Stimulated activated CD8-positive, alpha-beta memory T cell treated with anti-CD3 and anti-CD28 coated beads, Interleukin-4, amount 100 ng/mL, for 24 hours (primary cell): ENCODE measurements at regions not wholly inside any gene's neighbourhood (a gene's known extent, or its start where the extent isn't known, plus 50 kb on each side); places are given as distances from the start of the nearest gene placed in this dataset.

Experiments
- DNase-seq: peaks from one replicate; pipeline ENCODE4 v3.0.0-alpha.2; 2020; ENCODE audit warnings: low read depth

GRCh38 chr13:40388617-40389016 lies 277.8 kb downstream of the FOXO1 start:
- peak; percentile 65 for DNase-seq

GRCh38 chr13:40389081-40389641 lies 277.3 kb downstream of the FOXO1 start:
- no peak for DNase-seq

- DNase-seq: no peak
Measured at GRCh38 chr13:40390401-40390916, 276.0 kb downstream of the FOXO1 start.

GRCh38 chr13:40391788-40392187 lies 274.7 kb downstream of the FOXO1 start:
- no peak for DNase-seq

GRCh38 chr13:40394304-40394985 lies 272.0 kb downstream of the FOXO1 start:
- no peak for DNase-seq

GRCh38 chr13:40398065-40398464 lies 268.4 kb downstream of the FOXO1 start:
- DNase-seq: no peak

- no peak for DNase-seq
Measured at GRCh38 chr13:40399756-40400155, 266.7 kb downstream of the FOXO1 start.

GRCh38 chr13:40401911-40402776 lies 264.3 kb downstream of the FOXO1 start:
- DNase-seq: peak; percentile 44

GRCh38 chr13:40402931-40403431 lies 263.5 kb downstream of the FOXO1 start:
- no peak for DNase-seq

- DNase-seq: no peak
Measured at GRCh38 chr13:40403509-40404241, 262.8 kb downstream of the FOXO1 start.

GRCh38 chr13:40404407-40404806 lies 262.0 kb downstream of the FOXO1 start:
- DNase-seq: no peak

GRCh38 chr13:40404967-40405716 lies 261.3 kb downstream of the FOXO1 start:
- no peak for DNase-seq

GRCh38 chr13:40406405-40407120 lies 259.9 kb downstream of the FOXO1 start:
- DNase-seq: no peak

GRCh38 chr13:40407567-40407966 lies 258.9 kb downstream of the FOXO1 start:
- no peak for DNase-seq

- DNase-seq: no peak
Measured at GRCh38 chr13:40408602-40409001, 257.8 kb downstream of the FOXO1 start.

GRCh38 chr13:40409278-40409677 lies 257.2 kb downstream of the FOXO1 start:
- no peak for DNase-seq

GRCh38 chr13:40410315-40410714 lies 256.1 kb downstream of the FOXO1 start:
- DNase-seq: no peak

- no peak for DNase-seq
Measured at GRCh38 chr13:40420160-40420740, 246.2 kb downstream of the FOXO1 start.

- no peak for DNase-seq
Measured at GRCh38 chr13:40422588-40423235, 243.7 kb downstream of the FOXO1 start.

- no peak for DNase-seq
Measured at GRCh38 chr13:40428354-40428753, 238.1 kb downstream of the FOXO1 start.
